ENCODE measurements at regions not wholly inside any gene's neighbourhood (a gene's known extent, or its start where the extent isn't known, plus 50 kb on each side); places are given as distances from the start of the nearest gene placed in this dataset.

DNA sequence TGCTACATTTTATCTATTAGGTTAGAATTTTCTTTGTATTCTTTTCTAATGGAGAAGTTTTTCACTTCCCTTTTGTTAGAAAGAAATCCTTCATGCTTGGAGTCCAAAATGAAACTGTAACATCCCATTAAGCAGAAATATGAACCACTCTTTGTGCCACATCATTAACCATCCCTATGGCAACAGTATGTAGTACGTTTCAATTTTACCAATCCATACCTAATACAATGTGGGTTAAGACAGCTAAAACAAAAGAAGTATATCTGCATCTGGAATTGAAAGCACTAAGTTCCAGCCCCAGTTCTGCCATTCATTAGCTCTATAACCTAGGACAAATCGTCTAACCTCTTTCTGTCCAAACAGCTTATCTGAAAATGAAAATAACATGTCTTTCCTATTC, 409.2 kb upstream of the SPHKAP start:
- no peaks in the 10 kb centered on the region for H3K27me3 ChIP-seq (ENCODE audit: insufficient read depth, poor library complexity, severe bottlenecking)
- no peak overlapping the region for H3K27ac ChIP-seq (replicated peaks)
- no peak for DNase-seq (ENCODE audit: low read depth in 1 of 2, low spot score in 1 of 2)
- TF ChIP-seq SPI1 (IDR thresholded peaks at IDR 0.05; ENCODE audit: borderline replicate concordance, low read depth) (no peak), POLR2AphosphoS5 (IDR thresholded peaks at IDR 0.05; ENCODE audit: low read depth) (no peak), REST (IDR thresholded peaks at IDR 0.05; ENCODE audit: insufficient replicate concordance, low read depth) (no peak), GABPA (IDR thresholded peaks at IDR 0.05; ENCODE audit: low read depth) (no peak)
- TF ChIP-seq, protein P1, sequence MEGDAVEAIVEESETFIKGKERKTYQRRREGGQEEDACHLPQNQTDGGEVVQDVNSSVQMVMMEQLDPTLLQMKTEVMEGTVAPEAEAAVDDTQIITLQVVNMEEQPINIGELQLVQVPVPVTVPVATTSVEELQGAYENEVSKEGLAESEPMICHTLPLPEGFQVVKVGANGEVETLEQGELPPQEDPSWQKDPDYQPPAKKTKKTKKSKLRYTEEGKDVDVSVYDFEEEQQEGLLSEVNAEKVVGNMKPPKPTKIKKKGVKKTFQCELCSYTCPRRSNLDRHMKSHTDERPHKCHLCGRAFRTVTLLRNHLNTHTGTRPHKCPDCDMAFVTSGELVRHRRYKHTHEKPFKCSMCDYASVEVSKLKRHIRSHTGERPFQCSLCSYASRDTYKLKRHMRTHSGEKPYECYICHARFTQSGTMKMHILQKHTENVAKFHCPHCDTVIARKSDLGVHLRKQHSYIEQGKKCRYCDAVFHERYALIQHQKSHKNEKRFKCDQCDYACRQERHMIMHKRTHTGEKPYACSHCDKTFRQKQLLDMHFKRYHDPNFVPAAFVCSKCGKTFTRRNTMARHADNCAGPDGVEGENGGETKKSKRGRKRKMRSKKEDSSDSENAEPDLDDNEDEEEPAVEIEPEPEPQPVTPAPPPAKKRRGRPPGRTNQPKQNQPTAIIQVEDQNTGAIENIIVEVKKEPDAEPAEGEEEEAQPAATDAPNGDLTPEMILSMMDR (IDR thresholded peaks at IDR 0.05; ENCODE audit: insufficient read depth, low read length), result no peak
- H3K4me3 ChIP-seq (replicated peaks; ENCODE audit: insufficient read depth, low read length), result no peak overlapping the region

GRCh38 chr2:228589115-228589514, 407.6 kb upstream of the SPHKAP start:
- no peak for DNase-seq (ENCODE audit: low read depth in 1 of 2, low spot score in 1 of 2)
- Histone ChIP-seq H3K27ac (replicated peaks) (no peak overlapping the region), H3K4me3 (replicated peaks; ENCODE audit: insufficient read depth, low read length) (no peak overlapping the region), H3K27me3 (ENCODE audit: insufficient read depth, poor library complexity, severe bottlenecking) (no peaks in the 10 kb centered on the region)
- TF ChIP-seq REST (IDR thresholded peaks at IDR 0.05; ENCODE audit: insufficient replicate concordance, low read depth) (no peak), SPI1 (IDR thresholded peaks at IDR 0.05; ENCODE audit: borderline replicate concordance, low read depth) (no peak), GABPA (IDR thresholded peaks at IDR 0.05; ENCODE audit: low read depth) (no peak), POLR2AphosphoS5 (IDR thresholded peaks at IDR 0.05; ENCODE audit: low read depth) (no peak)
- TF ChIP-seq, protein P1 (IDR thresholded peaks at IDR 0.05; ENCODE audit: insufficient read depth, low read length), result no peak

- TF ChIP-seq SPI1 (IDR thresholded peaks at IDR 0.05; ENCODE audit: borderline replicate concordance, low read depth), result no peak
- TF ChIP-seq, protein P1 (IDR thresholded peaks at IDR 0.05; ENCODE audit: insufficient read depth, low read length), result no peak
- no peak for TF ChIP-seq REST (IDR thresholded peaks at IDR 0.05; ENCODE audit: insufficient replicate concordance, low read depth)
- no peak for TF ChIP-seq GABPA (IDR thresholded peaks at IDR 0.05; ENCODE audit: low read depth)
- no peak for TF ChIP-seq POLR2AphosphoS5 (IDR thresholded peaks at IDR 0.05; ENCODE audit: low read depth)
- Histone ChIP-seq H3K27me3 (ENCODE audit: insufficient read depth, poor library complexity, severe bottlenecking) (no peaks in the 10 kb centered on the region), H3K4me3 (replicated peaks; ENCODE audit: insufficient read depth, low read length) (no peak overlapping the region), H3K27ac (replicated peaks) (no peak overlapping the region)
- DNase-seq (ENCODE audit: low read depth in 1 of 2, low spot score in 1 of 2), result no peak
These were observed 400.2 kb upstream of the SPHKAP start for GRCh38 chr2:228581731-228582130.

Measured in HL-60 (cell line).